ENCODE measurements at regions not wholly inside any gene's neighbourhood (a gene's known extent, or its start where the extent isn't known, plus 50 kb on each side); places are given as distances from the start of the nearest gene placed in this dataset.

GRCh38 chr14:29216268-29217232 is 450.0 kb downstream of the FOXG1 start:
- Histone ChIP-seq H3K27ac (replicated peaks) (no peak overlapping the region), H3K4me3 (replicated peaks; ENCODE audit: insufficient read depth, low read length) (no peak overlapping the region), H3K27me3 (ENCODE audit: insufficient read depth, poor library complexity, severe bottlenecking) (no peaks in the 10 kb centered on the region)
- no peak for TF ChIP-seq POLR2AphosphoS5 (IDR thresholded peaks at IDR 0.05; ENCODE audit: low read depth)
- TF ChIP-seq, protein P1, sequence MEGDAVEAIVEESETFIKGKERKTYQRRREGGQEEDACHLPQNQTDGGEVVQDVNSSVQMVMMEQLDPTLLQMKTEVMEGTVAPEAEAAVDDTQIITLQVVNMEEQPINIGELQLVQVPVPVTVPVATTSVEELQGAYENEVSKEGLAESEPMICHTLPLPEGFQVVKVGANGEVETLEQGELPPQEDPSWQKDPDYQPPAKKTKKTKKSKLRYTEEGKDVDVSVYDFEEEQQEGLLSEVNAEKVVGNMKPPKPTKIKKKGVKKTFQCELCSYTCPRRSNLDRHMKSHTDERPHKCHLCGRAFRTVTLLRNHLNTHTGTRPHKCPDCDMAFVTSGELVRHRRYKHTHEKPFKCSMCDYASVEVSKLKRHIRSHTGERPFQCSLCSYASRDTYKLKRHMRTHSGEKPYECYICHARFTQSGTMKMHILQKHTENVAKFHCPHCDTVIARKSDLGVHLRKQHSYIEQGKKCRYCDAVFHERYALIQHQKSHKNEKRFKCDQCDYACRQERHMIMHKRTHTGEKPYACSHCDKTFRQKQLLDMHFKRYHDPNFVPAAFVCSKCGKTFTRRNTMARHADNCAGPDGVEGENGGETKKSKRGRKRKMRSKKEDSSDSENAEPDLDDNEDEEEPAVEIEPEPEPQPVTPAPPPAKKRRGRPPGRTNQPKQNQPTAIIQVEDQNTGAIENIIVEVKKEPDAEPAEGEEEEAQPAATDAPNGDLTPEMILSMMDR (IDR thresholded peaks at IDR 0.05; ENCODE audit: insufficient read depth, low read length) = no peak
- TF ChIP-seq, protein P2, sequence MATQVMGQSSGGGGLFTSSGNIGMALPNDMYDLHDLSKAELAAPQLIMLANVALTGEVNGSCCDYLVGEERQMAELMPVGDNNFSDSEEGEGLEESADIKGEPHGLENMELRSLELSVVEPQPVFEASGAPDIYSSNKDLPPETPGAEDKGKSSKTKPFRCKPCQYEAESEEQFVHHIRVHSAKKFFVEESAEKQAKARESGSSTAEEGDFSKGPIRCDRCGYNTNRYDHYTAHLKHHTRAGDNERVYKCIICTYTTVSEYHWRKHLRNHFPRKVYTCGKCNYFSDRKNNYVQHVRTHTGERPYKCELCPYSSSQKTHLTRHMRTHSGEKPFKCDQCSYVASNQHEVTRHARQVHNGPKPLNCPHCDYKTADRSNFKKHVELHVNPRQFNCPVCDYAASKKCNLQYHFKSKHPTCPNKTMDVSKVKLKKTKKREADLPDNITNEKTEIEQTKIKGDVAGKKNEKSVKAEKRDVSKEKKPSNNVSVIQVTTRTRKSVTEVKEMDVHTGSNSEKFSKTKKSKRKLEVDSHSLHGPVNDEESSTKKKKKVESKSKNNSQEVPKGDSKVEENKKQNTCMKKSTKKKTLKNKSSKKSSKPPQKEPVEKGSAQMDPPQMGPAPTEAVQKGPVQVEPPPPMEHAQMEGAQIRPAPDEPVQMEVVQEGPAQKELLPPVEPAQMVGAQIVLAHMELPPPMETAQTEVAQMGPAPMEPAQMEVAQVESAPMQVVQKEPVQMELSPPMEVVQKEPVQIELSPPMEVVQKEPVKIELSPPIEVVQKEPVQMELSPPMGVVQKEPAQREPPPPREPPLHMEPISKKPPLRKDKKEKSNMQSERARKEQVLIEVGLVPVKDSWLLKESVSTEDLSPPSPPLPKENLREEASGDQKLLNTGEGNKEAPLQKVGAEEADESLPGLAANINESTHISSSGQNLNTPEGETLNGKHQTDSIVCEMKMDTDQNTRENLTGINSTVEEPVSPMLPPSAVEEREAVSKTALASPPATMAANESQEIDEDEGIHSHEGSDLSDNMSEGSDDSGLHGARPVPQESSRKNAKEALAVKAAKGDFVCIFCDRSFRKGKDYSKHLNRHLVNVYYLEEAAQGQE (IDR thresholded peaks at IDR 0.05; ENCODE audit: insufficient replicate concordance, low read depth) = no peak
- no peak for TF ChIP-seq SPI1 (IDR thresholded peaks at IDR 0.05; ENCODE audit: borderline replicate concordance, low read depth)
- no peak for TF ChIP-seq GABPA (IDR thresholded peaks at IDR 0.05; ENCODE audit: low read depth)
- DNase-seq (ENCODE audit: low read depth in 1 of 2, low spot score in 1 of 2) = no peak

GRCh38 chr14:29217813-29218450 is 451.3 kb downstream of the FOXG1 start:
- Histone ChIP-seq H3K4me3 (replicated peaks; ENCODE audit: insufficient read depth, low read length) (no peak overlapping the region), H3K27me3 (ENCODE audit: insufficient read depth, poor library complexity, severe bottlenecking) (no peaks in the 10 kb centered on the region), H3K27ac (replicated peaks) (no peak overlapping the region)
- no peak for DNase-seq (ENCODE audit: low read depth in 1 of 2, low spot score in 1 of 2)
- TF ChIP-seq SPI1 (IDR thresholded peaks at IDR 0.05; ENCODE audit: borderline replicate concordance, low read depth) = no peak
- TF ChIP-seq GABPA (IDR thresholded peaks at IDR 0.05; ENCODE audit: low read depth) = no peak
- TF ChIP-seq, protein P2 (IDR thresholded peaks at IDR 0.05; ENCODE audit: insufficient replicate concordance, low read depth) = no peak
- no peak for TF ChIP-seq POLR2AphosphoS5 (IDR thresholded peaks at IDR 0.05; ENCODE audit: low read depth)
- TF ChIP-seq, protein P1 (IDR thresholded peaks at IDR 0.05; ENCODE audit: insufficient read depth, low read length) = no peak

- no peak overlapping the region for H3K4me3 ChIP-seq (replicated peaks; ENCODE audit: insufficient read depth, low read length)
- no peak overlapping the region for H3K27ac ChIP-seq (replicated peaks)
- no peak for TF ChIP-seq POLR2AphosphoS5 (IDR thresholded peaks at IDR 0.05; ENCODE audit: low read depth)
- peaks cover 2% of the 10 kb centered on the region for H3K27me3 ChIP-seq (ENCODE audit: insufficient read depth, poor library complexity, severe bottlenecking)
- no peak for DNase-seq (ENCODE audit: low read depth in 1 of 2, low spot score in 1 of 2)
These were observed 453.5 kb downstream of the FOXG1 start for GRCh38 chr14:29220072-29220471.

DNA sequence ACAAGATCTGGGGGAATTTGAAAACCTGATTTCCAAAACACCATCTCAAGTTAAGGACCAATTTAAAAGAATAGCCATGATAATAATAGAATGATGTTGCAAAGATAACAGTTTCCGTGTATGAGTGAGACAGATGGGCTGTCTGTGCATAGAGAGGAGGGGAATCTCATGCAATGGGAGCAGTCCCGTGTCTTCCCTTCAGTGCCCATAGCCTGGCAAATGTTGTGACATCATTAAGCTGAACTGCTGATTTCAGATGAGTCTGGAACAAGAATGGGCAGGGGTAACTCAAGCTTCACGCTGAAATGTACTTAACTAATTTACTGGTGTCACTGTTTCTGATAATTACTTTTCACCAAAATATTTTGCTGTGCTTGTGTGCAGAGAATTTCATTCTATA is 454.0 kb downstream of the FOXG1 start:
- peaks cover 2% of the 10 kb centered on the region for H3K27me3 ChIP-seq (ENCODE audit: insufficient read depth, poor library complexity, severe bottlenecking)
- H3K27ac ChIP-seq (replicated peaks) = no peak overlapping the region
- H3K4me3 ChIP-seq (replicated peaks; ENCODE audit: insufficient read depth, low read length) = no peak overlapping the region
- no peak for TF ChIP-seq SPI1 (IDR thresholded peaks at IDR 0.05; ENCODE audit: borderline replicate concordance, low read depth)
- TF ChIP-seq, protein P2 (IDR thresholded peaks at IDR 0.05; ENCODE audit: insufficient replicate concordance, low read depth) = no peak
- TF ChIP-seq, protein P1 (IDR thresholded peaks at IDR 0.05; ENCODE audit: insufficient read depth, low read length) = no peak
- TF ChIP-seq POLR2AphosphoS5 (IDR thresholded peaks at IDR 0.05; ENCODE audit: low read depth) = no peak
- no peak for TF ChIP-seq GABPA (IDR thresholded peaks at IDR 0.05; ENCODE audit: low read depth)
- DNase-seq (ENCODE audit: low read depth in 1 of 2, low spot score in 1 of 2) = no peak
